Gastroesophageal sphincter (tissue), 4 donors: ENCODE measurements at regions not wholly inside any gene's neighbourhood (a gene's known extent, or its start where the extent isn't known, plus 50 kb on each side); places are given as distances from the start of the nearest gene placed in this dataset.

Experiments used
- ATAC-seq: fragments of 150-250 bp; one replicate; pipeline ENCODE4 v1.9.1; 2016; ENCODE audit warnings: mild to moderate bottlenecking, moderate library complexity
- H3K27ac ChIP-seq, 4 donors: fragments of 200-600 bp; sonication (generic) in 3 of 4; 1 replicate in 3 of 4; 2 replicates in 1 of 4; pipeline ENCODE4 v1.5.1; 2016 to 2019
- H3K27me3 ChIP-seq: fragments of 200-600 bp; sonication (generic); one replicate; pipeline ENCODE4 v1.5.1; 2019
- H3K36me3 ChIP-seq, 2 donors: fragments of 200-600 bp; sonication (generic); one replicate each; pipeline ENCODE4 v1.5.1; 2019; ENCODE audit warnings: control low read depth in 1 of 2
- H3K4me1 ChIP-seq, 3 donors: fragments of 200-600 bp; sonication (generic); 1 replicate in 2 of 3; 2 replicates in 1 of 3; pipeline ENCODE4 v1.5.1; 2016 to 2019; ENCODE audit warnings: control low read depth in 2 of 3
- H3K4me3 ChIP-seq, 2 donors: fragments of 200-600 bp; sonication (generic); one replicate each; pipeline ENCODE4 v1.5.1; 2019; ENCODE audit warnings: mild to moderate bottlenecking in 1 of 2, moderate library complexity in 1 of 2
- H3K9me3 ChIP-seq, 3 donors: fragments of 200-600 bp; sonication (generic); one replicate each; pipeline ENCODE4 v1.5.1; 2017 to 2019; ENCODE audit warnings: control low read depth in 2 of 3
- CTCF ChIP-seq, 4 experiments: fragments of 200-600 bp in 2 of 4; fragments of 450-650 bp in 2 of 4; sonication (generic) in 1 of 4; IDR thresholded peaks; one replicate each; pipeline ENCODE4 v1.5.1; 2017 to 2019; ENCODE audit warnings: antibody characterized with exemption in 4 of 4, mild to moderate bottlenecking in 2 of 4, moderate library complexity in 2 of 4
- EP300 ChIP-seq: sonication (generic); formaldehyde crosslinking; IDR thresholded peaks from one replicate; pipeline ENCODE4 v1.6.1; 2017; ENCODE audit warnings: antibody characterized with exemption, mild to moderate bottlenecking
- POLR2A ChIP-seq, 2 donors: fragments of 450-650 bp; IDR thresholded peaks; one replicate each; pipeline ENCODE4 v1.6.1; 2017; ENCODE audit warnings: antibody characterized with exemption in 2 of 2, mild to moderate bottlenecking in 2 of 2, moderate library complexity in 1 of 2
- POLR2AphosphoS5 ChIP-seq: sonication (generic); formaldehyde crosslinking; IDR thresholded peaks from one replicate; pipeline ENCODE4 v1.6.1; 2017; ENCODE audit warnings: antibody characterized with exemption
- WGBS, 2 donors: methylation state at CpG; one replicate each; pipeline ENCODE4 v1.1.5; 2018; ENCODE audit warnings: low coverage in 1 of 2; 5-methylcytosine and 5-hydroxymethylcytosine counted together

GRCh38 chr12:116630762-116631161 lies 71.6 kb downstream of the MAP1LC3B2 start:
- WGBS, 2 donors = 80 to 90% methylated on average over 6 to 7 of the region's 7 CpGs
- H3K4me3 ChIP-seq = no peak overlapping the region
- no peaks in the 10 kb centered on the region for H3K36me3 ChIP-seq
- no peaks in the 10 kb centered on the region for H3K27me3 ChIP-seq
- no peaks in the 10 kb centered on the region for H3K4me1 ChIP-seq
- no peak for ATAC-seq
- no peak for TF ChIP-seq EP300
- TF ChIP-seq POLR2A (IDR thresholded peaks at IDR 0.05) = no peak
- no peak for TF ChIP-seq CTCF (IDR thresholded peaks at IDR 0.05)
- H3K9me3 ChIP-seq = no peaks in the 10 kb centered on the region
- no peak overlapping the region for H3K27ac ChIP-seq

GRCh38 chr12:116629480-116629879 lies 70.3 kb downstream of the MAP1LC3B2 start:
- H3K27me3 ChIP-seq = no peaks in the 10 kb centered on the region
- no peaks in the 10 kb centered on the region for H3K9me3 ChIP-seq
- no peaks in the 10 kb centered on the region for H3K36me3 ChIP-seq
- H3K4me1 ChIP-seq = no peaks in the 10 kb centered on the region
- 34 to 63% methylated on average over 8 to 10 of the region's 10 CpGs for WGBS, 2 donors
- ATAC-seq = peak; percentile 84
- TF ChIP-seq EP300 (no peak), POLR2AphosphoS5 (no peak), POLR2A (IDR thresholded peaks at IDR 0.05) (no peak), CTCF (IDR thresholded peaks at IDR 0.05) (no peak)
- H3K27ac ChIP-seq = no peak overlapping the region
- no peak overlapping the region for H3K4me3 ChIP-seq

GRCh38 chr12:116628989-116629388 lies 69.8 kb downstream of the MAP1LC3B2 start:
- no peak for ATAC-seq
- Histone ChIP-seq H3K27me3 (no peaks in the 10 kb centered on the region), H3K4me1 (no peaks in the 10 kb centered on the region), H3K9me3 (peaks cover 0 to 3% (median 0%) of the 10 kb centered on the region in 3 donors), H3K4me3 (no peak overlapping the region), H3K36me3 (no peaks in the 10 kb centered on the region), H3K27ac (no peak overlapping the region)
- WGBS, 2 donors = 78 to 86% methylated on average over 1 of the region's 1 CpG
- TF ChIP-seq CTCF (IDR thresholded peaks at IDR 0.05) (no peak), POLR2AphosphoS5 (no peak), EP300 (no peak), POLR2A (IDR thresholded peaks at IDR 0.05) (no peak)

GRCh38 chr12:116628450-116628793 lies 69.2 kb downstream of the MAP1LC3B2 start:
- WGBS, 2 donors = 100% methylated on average over 8 of the region's 10 CpGs; no CpG with 5 or more reads in 1 of the 2 donors

More at GRCh38 chr12:116628450-116628793, 69.2 kb downstream of the MAP1LC3B2 start:
- no peak overlapping the region for H3K4me3 ChIP-seq
- no peaks in the 10 kb centered on the region for H3K36me3 ChIP-seq
- peaks cover 0 to 7% (median 0%) of the 10 kb centered on the region in 3 donors for H3K9me3 ChIP-seq
- H3K27me3 ChIP-seq = no peaks in the 10 kb centered on the region
- ATAC-seq = no peak
- H3K27ac ChIP-seq = no peak overlapping the region
- H3K4me1 ChIP-seq = no peaks in the 10 kb centered on the region
- no peak for TF ChIP-seq CTCF (IDR thresholded peaks at IDR 0.05)
- TF ChIP-seq POLR2A (IDR thresholded peaks at IDR 0.05) = no peak
